HG03095 (cell line): ENCODE measurements at regions not wholly inside any gene's neighbourhood (a gene's known extent, or its start where the extent isn't known, plus 50 kb on each side); places are given as distances from the start of the nearest gene placed in this dataset.
"Not testable (repeated sequence)": the region's sequence is repeated elsewhere in the genome, so short reads cannot be mapped to it uniquely, and the experiment has no call there.

Source experiments
- ATAC-seq: cut with Tn5 transposase; IDR thresholded peaks from one replicate; pipeline ENCODE4 v1.9.1; 2021; ENCODE audit warnings: moderate library complexity; ENCODE audit not compliant: unreplicated experiment

DNA sequence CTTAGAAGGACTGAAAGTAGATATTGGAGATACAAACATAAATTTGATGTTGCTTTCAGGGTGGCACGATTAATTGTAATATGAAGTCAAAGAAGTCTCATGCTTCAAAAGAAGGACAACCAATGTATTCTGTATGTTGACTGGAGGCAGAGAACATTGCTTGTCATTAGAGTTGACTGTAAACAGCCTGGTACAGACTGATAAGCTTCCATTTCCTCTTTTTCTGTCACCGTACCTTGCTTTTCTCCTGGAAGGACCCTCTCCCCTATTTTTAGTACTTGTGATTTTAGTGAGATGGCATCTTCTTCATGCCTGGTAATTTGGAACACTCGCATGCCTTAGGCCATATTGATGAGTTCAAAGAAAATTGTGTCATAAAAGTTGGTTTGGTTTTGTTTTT is 809.4 kb downstream of the PRELID2 start:
- no peak for ATAC-seq

DNA sequence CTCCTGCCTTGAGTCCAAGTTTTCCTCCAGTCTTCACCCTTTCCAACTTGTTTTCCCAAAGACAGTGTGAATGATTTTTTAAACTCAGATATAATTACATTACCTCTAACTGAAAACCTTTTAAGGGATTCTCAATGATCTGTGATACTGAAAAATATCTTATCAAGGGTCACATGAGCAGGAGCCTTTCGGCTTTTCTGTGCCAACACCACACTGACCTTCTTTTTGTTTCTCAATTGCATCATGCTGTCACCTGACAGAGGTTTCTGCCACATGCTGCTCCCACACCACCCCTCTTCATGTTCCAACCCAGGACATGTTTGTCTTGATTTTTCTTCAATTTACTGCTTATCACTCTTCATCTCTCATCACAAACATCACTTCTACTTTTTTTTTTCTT is 820.0 kb downstream of the PRELID2 start:
- no peak for ATAC-seq

DNA sequence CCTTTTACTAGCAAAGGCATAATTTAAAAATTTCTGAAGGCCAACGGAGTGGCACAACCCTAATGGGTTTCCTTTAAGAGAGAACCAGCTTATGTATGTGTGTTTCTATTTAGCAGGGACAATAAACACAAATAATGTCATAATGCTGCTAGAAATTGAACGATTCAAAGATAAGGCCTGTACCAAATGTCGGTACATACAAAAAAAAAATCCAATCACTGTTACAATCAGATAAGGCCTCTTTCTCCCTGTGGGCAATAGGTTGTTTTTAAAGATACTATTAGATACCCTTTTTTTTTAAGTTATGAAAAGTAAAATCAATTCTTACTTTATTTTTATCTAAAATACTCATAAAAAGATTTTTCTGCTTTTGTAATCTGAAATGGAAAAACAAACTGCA is 821.0 kb downstream of the PRELID2 start:
- ATAC-seq: no peak

DNA sequence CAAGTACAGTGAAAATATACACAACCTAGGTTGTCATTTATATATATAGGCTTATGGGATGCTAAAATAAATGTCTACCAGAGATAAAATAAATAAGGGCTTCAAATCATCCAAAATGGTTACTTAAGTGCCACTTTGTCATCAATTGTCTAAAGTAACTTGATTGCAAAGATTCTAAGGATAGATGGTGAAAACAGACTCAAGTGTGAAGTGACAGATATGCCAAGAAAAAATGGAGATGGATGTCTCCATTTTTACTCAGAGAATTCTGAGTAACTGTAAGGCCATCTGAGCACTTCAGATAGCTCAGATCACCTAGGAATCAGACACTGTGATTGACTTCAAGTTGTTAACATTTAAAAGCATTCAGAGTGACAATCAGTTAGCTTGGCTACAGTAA is 824.3 kb downstream of the PRELID2 start:
- no peak for ATAC-seq

DNA sequence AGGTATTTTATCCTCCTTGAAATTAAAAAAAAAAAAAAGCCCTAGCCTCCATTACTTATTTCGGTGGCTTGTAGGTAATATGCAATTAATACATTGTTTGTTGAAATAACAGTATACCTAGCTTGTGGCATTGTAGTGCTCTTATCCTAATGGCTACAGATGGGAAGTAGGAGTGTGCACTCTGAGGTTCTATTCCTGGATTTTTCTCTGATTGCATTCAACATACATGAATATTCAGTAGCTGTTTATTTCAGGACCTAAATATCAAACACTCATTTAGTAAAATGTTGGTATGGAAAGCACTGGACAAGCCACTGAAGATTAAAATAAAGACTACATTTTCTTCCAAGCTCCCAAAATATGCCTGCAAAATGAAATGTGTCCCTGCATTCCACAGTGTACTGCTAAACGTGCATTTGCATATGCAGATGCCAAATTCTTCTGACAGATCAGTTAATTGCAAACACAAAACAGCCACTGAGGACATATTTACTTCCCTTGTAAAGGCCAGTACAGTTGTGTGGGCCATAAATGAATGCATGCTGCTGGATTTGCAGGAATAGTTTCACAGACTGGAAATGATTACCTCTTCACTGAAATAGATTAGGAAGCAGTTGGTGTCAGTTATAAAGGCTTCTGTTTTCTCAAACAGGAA is 826.1 kb downstream of the PRELID2 start:
- ATAC-seq: no peak

DNA sequence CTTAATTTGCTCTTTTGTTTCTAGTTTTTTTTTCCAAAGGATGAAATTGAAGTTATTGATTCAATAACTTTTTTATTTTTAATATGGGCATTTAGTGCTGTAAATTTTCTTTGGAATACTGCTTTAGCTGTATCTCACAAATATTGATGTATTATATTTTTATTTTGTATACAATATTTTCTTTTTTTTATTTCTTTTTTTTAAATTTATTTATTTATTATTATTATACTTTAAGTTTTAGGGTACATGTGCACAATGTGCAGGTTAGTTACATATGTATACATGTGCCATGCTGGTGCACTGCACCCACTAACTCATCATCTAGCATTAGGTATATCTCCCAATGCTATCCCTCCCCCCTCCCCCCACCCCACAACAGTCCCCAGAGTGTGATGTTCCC is 823.7 kb downstream of the KCTD16 start:
- ATAC-seq: not testable (repeated sequence)

DNA sequence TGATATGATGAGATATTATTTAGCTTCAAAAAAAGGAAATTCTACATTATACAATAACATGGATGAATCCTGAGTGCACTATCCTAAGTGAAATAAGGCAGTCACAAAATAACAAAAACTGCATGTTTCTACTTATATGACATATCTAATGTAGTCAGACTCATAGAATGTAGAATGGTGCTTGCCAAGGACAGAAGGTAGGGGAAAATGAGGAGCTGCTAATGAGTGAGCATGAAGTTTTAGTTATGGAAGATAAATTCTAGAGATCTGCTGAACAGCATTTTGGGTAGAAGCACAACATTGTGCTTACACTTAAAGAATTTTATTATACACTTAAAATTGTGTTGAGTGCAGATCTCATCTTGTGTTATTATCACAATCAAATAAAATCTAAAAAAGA is 812.4 kb downstream of the KCTD16 start:
- no peak for ATAC-seq

DNA sequence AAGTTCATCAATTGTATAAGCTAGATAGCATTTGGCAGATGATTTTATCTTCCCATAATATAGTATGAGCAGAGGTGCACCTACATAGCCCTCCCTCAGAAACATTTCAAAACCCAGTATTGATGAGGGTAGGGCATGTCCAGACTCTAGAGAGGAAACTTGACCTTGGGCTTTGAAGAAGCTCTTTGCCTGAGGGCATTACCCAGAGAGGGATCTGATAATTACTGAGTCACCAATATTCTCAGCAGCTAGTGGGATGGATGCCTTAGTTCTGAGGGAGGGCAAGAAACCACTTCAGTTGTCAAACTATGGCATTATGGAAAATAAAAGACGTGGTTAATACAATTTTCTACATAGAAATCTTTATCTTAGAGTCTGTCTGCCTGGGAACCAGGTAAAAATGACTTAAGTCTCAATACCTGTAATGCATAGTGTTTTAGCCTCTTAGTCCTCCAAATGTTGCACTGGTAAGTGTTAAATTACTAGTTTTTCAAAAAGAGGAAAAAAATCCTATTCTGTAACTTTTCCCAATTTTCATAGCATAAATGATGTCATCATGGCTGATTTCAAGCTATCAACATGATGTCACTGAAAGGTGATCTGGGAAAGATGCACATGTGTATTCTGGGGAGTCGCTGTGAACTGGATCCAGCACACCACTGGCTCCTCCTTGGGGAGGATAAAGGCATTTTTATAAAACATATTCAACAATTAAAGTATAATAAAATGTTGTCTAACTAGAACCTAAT is 809.0 kb downstream of the KCTD16 start:
- ATAC-seq: no peak

DNA sequence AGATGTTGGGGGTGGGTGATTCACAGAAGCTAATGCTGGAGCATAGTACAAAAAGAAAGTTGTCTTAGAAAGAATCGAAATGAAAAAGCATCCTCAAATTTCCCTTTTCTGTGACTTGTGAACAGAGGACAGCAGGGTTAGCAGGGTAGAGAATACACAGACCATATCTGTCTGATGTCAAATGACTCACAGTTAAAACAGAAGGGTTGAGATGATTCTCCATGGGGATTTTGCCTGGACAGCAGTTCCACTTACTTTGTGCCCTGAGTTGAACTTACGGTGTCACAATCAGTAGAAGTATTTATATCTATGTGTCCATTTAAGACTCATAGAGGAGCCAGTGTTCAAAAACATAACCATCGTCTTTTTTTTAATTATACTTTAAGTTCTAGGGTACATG is 801.6 kb downstream of the KCTD16 start:
- no peak for ATAC-seq

DNA sequence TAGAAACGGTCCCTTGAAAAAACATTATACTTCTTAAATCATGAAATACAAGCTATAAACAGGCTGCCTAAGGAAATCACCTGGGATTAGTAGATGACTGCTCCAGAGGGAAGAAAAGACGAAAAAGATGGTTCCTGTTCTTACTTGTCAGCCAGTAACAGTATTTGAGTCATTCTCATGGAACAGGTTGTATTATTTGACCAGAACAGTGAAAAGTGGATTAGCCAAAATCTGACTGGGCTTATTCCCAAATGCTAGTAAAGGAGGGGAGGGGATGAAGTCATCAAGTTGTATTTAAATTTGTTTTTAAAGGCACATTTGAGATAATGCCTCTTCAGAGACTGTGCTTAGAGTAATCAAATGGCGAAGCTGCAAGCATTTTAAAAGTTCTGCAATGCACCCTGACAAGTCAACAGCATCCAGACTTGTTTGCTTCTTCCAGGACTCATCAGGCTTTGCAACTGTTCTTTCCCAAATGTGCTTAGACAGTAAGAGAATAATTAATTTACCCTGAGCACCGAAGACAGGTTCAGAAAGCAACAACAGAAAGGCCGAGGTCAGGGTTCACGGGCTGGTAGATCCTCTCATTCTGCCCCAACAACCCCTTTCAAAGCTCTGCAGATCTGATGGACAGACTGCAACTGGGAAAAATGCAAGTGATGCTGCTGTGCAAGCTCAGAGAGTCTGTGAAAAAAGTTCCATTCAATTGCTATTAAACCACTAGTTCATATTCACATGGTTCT is 800.6 kb downstream of the KCTD16 start:
- ATAC-seq: no peak

DNA sequence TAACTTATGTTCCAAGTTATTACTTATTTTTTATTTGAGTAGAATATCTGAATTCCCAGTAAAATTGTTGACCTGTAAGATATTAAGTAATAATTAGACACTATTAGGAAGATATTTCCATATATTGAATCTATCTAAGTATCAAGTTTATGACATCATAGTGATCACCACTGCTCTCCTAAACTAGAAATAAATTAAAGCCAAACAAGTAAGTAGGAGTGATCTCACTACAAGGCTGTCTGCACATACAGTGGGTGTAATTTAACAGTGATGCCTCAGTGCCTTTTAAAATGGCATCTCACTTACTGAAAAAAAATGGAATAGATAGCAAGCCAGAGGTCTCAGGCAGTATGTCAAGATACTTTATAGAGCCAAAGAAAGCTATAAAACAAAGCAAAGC is 789.6 kb downstream of the KCTD16 start:
- ATAC-seq: no peak

DNA sequence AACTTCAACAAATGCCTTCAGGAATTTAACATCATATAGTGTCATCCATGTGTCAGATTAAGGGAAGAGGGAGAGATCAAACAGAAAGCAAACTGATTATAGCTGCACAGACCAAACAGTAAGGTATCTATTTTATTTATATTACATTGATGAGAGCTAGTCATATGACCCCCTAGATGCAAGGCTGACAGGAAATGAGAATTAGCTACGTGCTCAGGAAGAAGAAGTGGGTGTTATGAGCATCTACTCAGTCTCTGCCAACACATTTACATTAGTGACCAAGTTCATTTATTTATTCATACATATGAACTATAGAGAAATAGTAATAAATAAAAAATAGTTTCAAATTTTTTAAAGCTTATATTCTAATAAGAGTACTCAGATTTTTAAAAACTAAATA is 787.3 kb downstream of the KCTD16 start:
- no peak for ATAC-seq

DNA sequence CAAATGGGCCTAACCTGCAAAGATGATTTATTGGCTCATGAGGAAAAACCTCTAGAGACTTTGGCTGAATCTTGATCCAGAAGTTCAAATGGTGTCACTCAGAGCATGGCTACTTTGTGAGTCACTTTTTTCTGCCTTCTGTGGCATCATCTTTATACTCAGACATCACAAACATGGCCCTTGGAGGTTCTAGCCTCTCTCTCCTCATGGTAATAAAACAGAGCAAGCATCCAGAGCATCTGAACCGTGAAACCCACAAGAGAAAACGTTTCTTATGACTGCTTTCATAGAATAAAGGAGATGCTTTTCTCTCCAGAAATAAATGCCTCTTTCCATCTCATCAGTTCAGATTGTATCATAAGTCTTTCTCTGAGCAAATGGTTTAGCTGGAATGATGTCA is 780.3 kb downstream of the KCTD16 start:
- no peak for ATAC-seq

DNA sequence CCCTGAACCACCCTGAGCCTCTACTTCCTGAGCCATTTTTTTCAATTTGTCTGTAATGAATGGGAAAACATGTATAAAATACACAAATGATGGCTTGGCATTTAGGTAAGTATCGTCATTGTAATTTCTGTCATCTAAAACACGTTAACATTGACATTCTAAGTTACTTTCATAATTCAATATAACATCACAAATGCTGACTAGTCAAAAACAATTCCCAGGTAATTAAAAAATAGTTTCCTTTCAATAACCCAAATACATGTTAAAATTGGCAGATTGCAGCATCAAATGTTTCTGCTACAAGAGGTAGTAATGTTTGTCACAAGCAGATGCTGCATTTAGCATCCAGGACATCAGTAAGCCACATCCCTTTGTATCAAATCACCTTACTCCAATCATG is 776.4 kb downstream of the KCTD16 start:
- ATAC-seq: no peak

DNA sequence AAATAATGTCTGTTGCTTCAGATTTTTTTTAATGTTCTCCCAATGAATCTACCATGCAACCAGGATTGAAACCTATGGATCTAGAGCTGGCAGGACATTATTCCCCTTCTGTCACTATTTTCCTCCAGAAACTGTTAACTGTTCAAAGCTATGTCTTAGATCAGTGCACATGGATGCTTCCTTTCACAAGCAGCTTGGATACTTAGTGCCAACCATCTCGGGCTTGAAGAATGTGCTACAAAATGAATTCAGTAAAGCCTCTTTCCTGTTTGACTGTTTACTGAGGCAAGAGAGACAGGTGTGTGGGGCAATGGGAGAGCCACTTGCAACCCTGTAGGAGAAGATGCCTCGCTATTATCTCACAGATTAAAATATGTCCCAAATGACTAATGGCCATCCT is 774.8 kb downstream of the KCTD16 start:
- ATAC-seq: no peak

DNA sequence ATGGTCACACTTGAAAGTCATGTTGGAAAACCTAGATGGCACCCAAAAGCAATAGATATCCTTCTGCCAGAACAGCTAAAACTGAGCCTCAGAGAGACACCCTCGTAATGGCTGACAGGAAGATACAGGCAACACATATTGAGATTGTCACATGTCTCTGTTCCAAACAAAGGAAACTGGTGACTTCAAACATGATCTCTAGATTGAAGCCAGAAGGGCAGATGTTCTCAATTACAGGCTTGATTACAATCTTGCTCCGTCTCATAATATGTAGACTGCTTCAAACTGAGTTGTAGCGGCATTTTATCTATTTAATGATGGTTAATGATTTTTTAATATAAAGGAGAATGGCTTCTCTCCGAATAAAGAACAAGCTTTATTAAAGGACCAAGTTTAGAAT is 774.3 kb downstream of the KCTD16 start:
- ATAC-seq: no peak

DNA sequence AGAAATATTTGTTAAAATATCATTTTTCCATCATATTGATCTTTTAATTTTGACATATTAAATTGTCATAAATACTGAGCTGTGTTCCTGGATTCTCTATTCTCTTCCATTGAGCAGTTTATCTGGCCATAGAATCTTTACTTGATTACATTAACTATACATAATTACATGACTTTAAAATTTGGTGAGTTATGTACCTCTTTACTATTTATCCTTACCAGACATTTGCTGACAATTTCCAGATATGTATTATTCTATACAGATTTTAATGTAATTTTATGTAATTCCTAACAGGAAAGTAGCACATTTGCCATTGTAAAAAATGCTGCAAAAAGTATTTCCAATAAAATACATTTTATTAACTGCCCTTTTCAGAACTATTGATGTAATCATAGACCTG is 770.3 kb downstream of the KCTD16 start:
- no peak for ATAC-seq

DNA sequence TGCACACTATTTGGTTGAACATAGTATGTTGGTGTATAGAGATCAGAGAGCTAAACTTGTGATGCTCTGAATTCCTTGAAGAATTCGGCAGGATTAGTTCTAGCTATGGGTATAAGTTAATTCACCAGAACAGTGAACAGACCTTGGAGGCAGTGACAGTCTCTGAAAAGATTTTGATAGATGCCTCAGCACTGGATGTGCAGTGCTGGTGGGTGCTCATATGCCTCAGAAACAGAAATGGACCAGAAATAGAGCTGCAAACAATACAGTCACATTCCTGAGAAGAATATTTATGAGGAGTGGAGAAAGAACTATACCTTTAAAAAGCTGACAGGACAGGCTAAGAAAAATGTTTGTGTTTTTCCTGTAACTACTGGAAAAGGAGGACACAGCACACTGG is 747.7 kb downstream of the KCTD16 start:
- ATAC-seq: no peak

DNA sequence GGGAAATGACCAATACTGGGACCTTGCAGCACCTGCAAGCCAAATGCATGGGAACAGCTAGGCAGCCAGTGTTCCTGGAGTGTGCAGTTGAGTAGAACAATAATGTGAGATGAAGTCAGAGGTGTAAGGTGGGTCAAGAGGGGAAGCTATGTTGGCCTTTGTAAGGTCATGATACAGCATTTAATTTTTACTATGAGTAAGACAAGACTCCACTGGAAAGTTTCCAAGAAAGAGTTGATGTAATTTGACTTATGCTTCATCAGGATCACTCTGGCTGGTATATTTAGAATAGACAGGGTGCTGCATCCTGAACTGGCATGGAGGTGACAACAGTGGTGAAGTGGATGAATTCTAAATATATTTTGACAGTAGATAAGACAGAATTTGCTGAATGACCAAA is 744.8 kb downstream of the KCTD16 start:
- no peak for ATAC-seq

DNA sequence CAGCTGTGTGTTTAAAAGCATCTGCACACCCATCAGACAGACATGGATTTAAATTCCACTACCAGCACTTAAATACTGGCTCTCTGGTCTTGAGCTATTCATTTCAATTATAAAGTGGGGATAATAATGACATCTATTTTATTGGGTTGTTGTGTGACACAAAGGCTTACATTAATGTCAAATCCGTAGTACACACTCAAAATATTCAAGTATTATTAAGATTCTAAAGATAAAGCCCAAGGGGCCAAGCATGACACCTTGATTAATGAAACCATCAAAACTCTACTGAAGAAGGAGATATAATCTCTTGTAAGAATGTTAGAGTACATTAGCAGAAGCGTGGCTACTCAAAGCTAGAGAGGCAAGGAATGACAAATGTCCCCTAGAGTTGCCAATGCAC is 743.0 kb downstream of the KCTD16 start:
- no peak for ATAC-seq

DNA sequence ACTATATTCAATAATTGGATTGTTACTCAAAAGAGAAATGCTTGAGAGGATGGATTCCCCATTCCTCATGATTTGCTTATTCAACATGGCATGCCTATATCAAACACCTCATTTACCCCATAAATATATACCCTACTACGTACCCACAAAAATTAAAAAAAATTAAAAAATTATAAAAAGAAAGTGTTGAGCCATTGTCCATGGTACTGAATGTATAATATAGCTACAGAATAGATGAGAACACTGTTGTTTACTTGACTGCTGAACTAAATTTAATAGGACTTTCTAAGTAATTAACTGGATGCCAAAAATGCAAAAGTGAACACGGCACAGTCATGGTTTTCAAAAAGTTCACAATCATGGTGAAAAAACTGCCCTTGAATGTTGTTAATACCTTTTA is 725.8 kb downstream of the KCTD16 start:
- ATAC-seq: no peak

DNA sequence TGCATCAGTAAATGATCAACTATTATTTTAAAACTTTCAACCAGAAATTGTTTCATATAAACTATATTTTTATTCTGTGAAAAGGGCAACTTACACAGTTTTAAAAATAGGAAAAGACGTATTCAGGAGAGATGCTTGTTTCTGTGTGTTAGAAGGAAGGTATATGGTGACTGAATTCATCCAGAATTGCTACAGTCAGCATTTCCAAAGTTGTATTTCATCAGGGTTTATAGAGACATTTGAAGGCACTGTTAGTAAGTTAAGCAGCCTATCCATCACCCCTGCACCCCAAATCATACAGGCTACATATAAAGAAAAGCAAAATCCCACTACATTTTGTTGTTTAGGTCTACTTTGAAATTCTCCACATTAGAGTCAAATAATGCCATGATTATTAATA is 716.0 kb downstream of the KCTD16 start:
- ATAC-seq: no peak
